ENCODE measurements at regions not wholly inside any gene's neighbourhood (a gene's known extent, or its start where the extent isn't known, plus 50 kb on each side); places are given as distances from the start of the nearest gene placed in this dataset.
"Not testable (repeated sequence)": the region's sequence is repeated elsewhere in the genome, so short reads cannot be mapped to it uniquely, and the experiment has no call there.

- no peak for TF ChIP-seq POLR2A (IDR thresholded peaks at IDR 0.05; ENCODE audit: low read length)
- no peak for DNase-seq
These were observed 83.3 kb upstream of the CREB5 start for GRCh38 chr7:28328822-28329660.

- peak in 1 of 2 experiments; percentile 4 for DNase-seq
- no peak for TF ChIP-seq GATA1 (IDR thresholded peaks at IDR 0.05; ENCODE audit: low read depth, low read length)
- TF ChIP-seq POLR2A (IDR thresholded peaks at IDR 0.05; ENCODE audit: low read length): no peak
These were observed 82.5 kb upstream of the CREB5 start for GRCh38 chr7:28329661-28330363.

DNA sequence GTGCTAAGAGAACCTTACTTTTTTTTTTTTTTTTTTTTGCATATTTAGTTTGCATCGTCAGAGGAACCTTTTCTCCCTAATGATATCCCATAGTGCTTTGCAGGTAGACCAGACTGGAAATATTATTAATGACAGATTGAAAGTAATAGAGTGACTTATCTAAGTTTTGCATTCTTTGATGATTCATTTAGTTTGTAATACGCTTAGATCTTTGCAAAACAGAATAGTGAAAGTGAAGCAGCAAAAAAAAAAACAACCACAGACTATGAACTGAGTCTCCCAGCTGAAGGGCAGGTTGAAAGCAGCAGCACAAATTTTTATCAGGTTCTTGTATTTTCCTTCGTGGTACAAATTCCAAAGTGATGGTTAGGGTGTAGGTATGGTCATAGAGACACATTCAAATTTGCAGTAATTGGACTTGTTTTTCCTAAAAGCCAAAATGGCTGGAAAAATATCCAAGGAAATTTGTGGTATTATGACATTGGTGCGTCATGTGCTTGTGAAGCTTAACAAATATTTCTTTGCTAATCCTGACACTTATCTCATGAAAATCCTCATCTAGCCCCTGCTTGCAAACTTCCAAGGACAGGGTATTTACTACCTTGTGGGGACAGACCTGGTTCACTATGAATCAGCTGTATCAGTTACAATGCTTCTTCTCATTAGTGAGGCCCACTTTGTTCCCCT, 81.8 kb upstream of the CREB5 start:
- no peak for DNase-seq

GRCh38 chr7:28332046-28332445, 80.3 kb upstream of the CREB5 start:
- TF ChIP-seq GATA1 (IDR thresholded peaks at IDR 0.05; ENCODE audit: low read depth, low read length): no peak
- TF ChIP-seq POLR2A (IDR thresholded peaks at IDR 0.05; ENCODE audit: low read length): no peak
- DNase-seq: no peak

More for the DNA sequence above, 81.8 kb upstream of the CREB5 start:
- no peak for TF ChIP-seq GATA1 (IDR thresholded peaks at IDR 0.05; ENCODE audit: low read depth, low read length)
- no peak for TF ChIP-seq POLR2A (IDR thresholded peaks at IDR 0.05; ENCODE audit: low read length)

GRCh38 chr7:28333548-28333947, 78.8 kb upstream of the CREB5 start:
- not testable (repeated sequence) for DNase-seq

- DNase-seq: no peak
- TF ChIP-seq GATA1 (IDR thresholded peaks at IDR 0.05; ENCODE audit: low read depth, low read length) (no peak), POLR2A (IDR thresholded peaks at IDR 0.05; ENCODE audit: low read length) (no peak)
These were observed 75.5 kb upstream of the CREB5 start for GRCh38 chr7:28336806-28337205.

GRCh38 chr7:28338041-28338440, 74.3 kb upstream of the CREB5 start:
- TF ChIP-seq GATA1 (IDR thresholded peaks at IDR 0.05; ENCODE audit: low read depth, low read length) (no peak), POLR2A (IDR thresholded peaks at IDR 0.05; ENCODE audit: low read length) (no peak)
- DNase-seq: no peak

DNA sequence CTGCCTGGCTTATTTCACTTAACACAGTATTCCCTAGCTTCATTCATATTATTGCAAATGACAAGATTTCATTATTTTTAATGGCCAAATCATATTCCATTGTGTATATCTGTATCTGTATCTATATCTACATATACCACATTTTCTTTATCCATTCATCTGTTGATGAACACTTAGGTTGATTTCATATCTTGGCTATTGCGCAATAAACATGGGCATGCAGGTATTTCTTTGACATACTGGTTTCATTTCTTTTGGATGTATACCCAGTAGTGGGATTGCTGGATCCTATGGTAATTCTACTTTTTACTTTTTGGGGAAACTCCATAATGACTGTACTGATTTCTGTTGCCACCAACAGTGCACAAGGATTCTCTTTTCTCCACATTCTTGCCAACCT, 68.9 kb upstream of the CREB5 start:
- no peak for DNase-seq
- TF ChIP-seq GATA1 (IDR thresholded peaks at IDR 0.05; ENCODE audit: low read depth, low read length) (no peak), POLR2A (IDR thresholded peaks at IDR 0.05; ENCODE audit: low read length) (no peak)

DNA sequence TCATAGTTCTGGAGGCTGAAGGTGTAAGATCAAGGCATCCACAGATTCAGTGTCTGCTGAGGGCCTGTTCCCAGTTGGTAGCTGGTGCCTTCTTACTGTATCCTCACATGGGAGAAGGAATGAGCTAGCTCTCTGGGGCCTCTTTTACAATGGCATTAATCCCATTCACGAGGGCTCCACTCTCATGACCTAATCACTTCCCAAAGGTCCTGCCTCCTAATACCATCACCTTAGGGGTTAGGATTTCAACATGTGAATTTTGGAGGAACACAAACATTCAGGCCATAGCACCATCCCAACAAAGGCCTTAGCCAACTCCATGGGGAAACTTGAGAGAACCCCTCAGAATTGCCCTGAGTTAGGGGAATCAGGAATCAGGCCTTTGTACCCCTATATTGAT, 66.1 kb upstream of the CREB5 start:
- TF ChIP-seq GATA1 (IDR thresholded peaks at IDR 0.05; ENCODE audit: low read depth, low read length) (no peak), POLR2A (IDR thresholded peaks at IDR 0.05; ENCODE audit: low read length) (no peak)
- no peak for DNase-seq

- TF ChIP-seq GATA1 (IDR thresholded peaks at IDR 0.05; ENCODE audit: low read depth, low read length) (no peak), POLR2A (IDR thresholded peaks at IDR 0.05; ENCODE audit: low read length) (no peak)
- DNase-seq: no peak
These were observed 65.5 kb upstream of the CREB5 start for GRCh38 chr7:28346676-28347363.

- DNase-seq: no peak
- TF ChIP-seq GATA1 (IDR thresholded peaks at IDR 0.05; ENCODE audit: low read depth, low read length) (no peak), POLR2A (IDR thresholded peaks at IDR 0.05; ENCODE audit: low read length) (no peak)
These were observed 64.6 kb upstream of the CREB5 start for GRCh38 chr7:28347475-28348318.

GRCh38 chr7:28348636-28349035, 63.7 kb upstream of the CREB5 start:
- no peak for DNase-seq
- TF ChIP-seq GATA1 (IDR thresholded peaks at IDR 0.05; ENCODE audit: low read depth, low read length): no peak
- TF ChIP-seq POLR2A (IDR thresholded peaks at IDR 0.05; ENCODE audit: low read length): no peak

- DNase-seq: no peak
- no peak for TF ChIP-seq GATA1 (IDR thresholded peaks at IDR 0.05; ENCODE audit: low read depth, low read length)
- TF ChIP-seq POLR2A (IDR thresholded peaks at IDR 0.05; ENCODE audit: low read length): no peak
These were observed 62.7 kb upstream of the CREB5 start for GRCh38 chr7:28349637-28350036.

Measured in erythroblast (primary cell).